Rectal smooth muscle tissue (tissue), 1 donor: ENCODE measurements at regions not wholly inside any gene's neighbourhood (a gene's known extent, or its start where the extent isn't known, plus 50 kb on each side); places are given as distances from the start of the nearest gene placed in this dataset.

Experiments used
- H3K27ac ChIP-seq: one replicate; pipeline ENCODE4 v1.7.0; 2013; ENCODE audit warnings: low read depth, low read length, inconsistent platforms
- H3K27me3 ChIP-seq: one replicate; pipeline ENCODE4 v1.7.0; 2013; ENCODE audit warnings: low read length; ENCODE audit not compliant: control insufficient read depth, insufficient read depth
- H3K36me3 ChIP-seq: one replicate; pipeline ENCODE4 v1.7.0; 2013; ENCODE audit warnings: low read length; ENCODE audit not compliant: control insufficient read depth, insufficient read depth
- H3K4me1 ChIP-seq: one replicate; pipeline ENCODE4 v1.7.0; 2013; ENCODE audit warnings: low read length; ENCODE audit not compliant: control insufficient read depth, insufficient read depth
- H3K4me3 ChIP-seq: one replicate; pipeline ENCODE4 v1.7.0; 2013; ENCODE audit warnings: low read length
- H3K9ac ChIP-seq: one replicate; pipeline ENCODE4 v1.7.0; 2013; ENCODE audit warnings: low read length

DNA sequence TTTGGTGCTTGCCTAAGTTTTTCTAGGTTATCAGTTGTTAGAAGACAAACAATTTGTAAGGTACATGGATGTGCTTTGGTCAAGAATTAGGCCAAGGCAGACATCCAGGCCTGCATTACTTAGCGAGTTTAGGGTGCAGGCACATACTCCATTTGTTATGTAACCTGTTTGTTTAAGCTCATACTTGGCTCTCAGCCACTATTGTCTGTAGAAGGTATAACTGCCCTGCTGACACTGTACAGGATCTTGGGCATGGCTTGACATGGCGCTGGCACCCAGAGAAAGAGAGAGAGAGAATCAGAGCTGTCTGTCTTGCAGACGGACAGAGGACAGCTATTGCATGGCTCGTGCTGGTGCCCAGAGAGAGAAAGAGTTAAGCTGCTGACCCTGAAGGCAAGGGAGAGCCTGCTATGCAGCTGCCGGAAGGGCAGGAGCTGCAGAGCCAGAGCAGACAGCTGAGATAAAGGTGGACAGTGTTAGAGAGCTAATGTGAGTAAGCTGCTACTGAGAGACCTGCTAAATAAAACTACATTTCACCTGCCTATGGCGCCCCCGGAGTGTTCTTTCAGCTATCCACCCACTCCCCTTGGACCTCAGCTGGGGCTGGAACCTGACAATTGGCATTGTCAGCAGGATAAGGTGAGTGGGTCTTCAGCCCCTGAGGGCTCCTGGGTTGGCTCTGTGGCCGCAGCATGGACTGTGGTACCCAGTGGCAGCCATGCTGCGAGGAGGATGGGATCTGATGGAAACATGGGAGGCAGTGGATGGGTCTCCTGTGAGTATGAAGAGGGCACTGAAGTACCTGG is 120.9 kb upstream of the TMEM106B start:
- no peaks in the 10 kb centered on the region for H3K4me1 ChIP-seq
- H3K4me3 ChIP-seq, result no peak overlapping the region
- H3K27ac ChIP-seq, result no peak overlapping the region
- H3K36me3 ChIP-seq, result no peaks in the 10 kb centered on the region
- H3K9ac ChIP-seq, result no peak overlapping the region
- H3K27me3 ChIP-seq, result no peaks in the 10 kb centered on the region

DNA sequence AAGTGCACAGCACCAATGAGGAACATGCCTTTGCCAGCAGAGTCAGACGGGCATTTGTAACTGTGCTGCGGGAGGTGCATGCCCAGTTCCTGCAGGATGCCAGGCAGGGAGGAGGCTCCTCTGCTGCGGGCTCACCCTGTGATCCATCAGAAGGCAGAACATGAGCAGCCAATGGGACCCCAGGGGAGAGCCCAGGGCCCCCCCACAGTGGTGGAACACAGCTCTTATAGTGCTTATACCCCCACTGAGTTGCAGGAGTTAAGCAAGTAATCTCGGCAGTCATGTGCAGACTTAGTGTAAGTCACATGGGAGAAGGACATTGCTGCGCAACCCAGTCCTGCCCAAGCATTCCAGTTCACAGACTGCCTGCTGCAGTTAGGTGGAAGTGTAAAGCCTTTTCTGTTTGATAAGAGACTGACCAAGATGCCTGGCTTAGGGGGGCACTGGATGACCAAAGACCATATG is 120.3 kb upstream of the TMEM106B start:
- no peaks in the 10 kb centered on the region for H3K27me3 ChIP-seq
- no peak overlapping the region for H3K4me3 ChIP-seq
- H3K4me1 ChIP-seq, result no peaks in the 10 kb centered on the region
- no peak overlapping the region for H3K9ac ChIP-seq
- no peak overlapping the region for H3K27ac ChIP-seq
- no peaks in the 10 kb centered on the region for H3K36me3 ChIP-seq

DNA sequence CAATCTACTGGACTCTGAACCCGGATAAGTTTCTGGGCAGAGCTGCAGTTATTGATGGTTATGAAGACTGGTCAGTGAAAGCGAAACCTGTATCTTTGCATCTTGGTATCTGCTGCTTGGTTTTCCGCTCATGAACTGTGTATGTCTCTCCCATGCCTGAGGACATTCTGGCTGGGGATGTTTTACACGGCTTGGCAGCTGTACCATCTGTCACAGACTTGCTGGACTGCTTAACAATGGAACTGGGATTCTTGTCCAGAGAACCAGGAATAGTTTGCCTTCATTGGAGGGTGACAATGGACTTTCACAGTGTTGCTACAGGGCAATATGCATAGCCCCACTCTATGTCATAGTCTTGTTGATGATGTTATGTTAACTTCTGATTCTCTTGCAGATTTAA is 119.9 kb upstream of the TMEM106B start:
- no peak overlapping the region for H3K9ac ChIP-seq
- H3K4me1 ChIP-seq, result no peaks in the 10 kb centered on the region

GRCh38 chr7:12092499-12093130 is 118.5 kb upstream of the TMEM106B start:
- Histone ChIP-seq H3K4me3 (no peak overlapping the region), H3K27me3 (no peaks in the 10 kb centered on the region), H3K4me1 (no peaks in the 10 kb centered on the region), H3K9ac (no peak overlapping the region), H3K36me3 (no peaks in the 10 kb centered on the region), H3K27ac (no peak overlapping the region)

More for the DNA sequence above, 119.9 kb upstream of the TMEM106B start:
- Histone ChIP-seq H3K27ac (no peak overlapping the region), H3K27me3 (no peaks in the 10 kb centered on the region), H3K4me3 (no peak overlapping the region), H3K36me3 (no peaks in the 10 kb centered on the region)

- Histone ChIP-seq H3K4me1 (no peaks in the 10 kb centered on the region), H3K9ac (no peak overlapping the region), H3K4me3 (no peak overlapping the region), H3K27me3 (no peaks in the 10 kb centered on the region), H3K36me3 (no peaks in the 10 kb centered on the region), H3K27ac (no peak overlapping the region)
Observed at GRCh38 chr7:12093365-12093764, 117.7 kb upstream of the TMEM106B start.

DNA sequence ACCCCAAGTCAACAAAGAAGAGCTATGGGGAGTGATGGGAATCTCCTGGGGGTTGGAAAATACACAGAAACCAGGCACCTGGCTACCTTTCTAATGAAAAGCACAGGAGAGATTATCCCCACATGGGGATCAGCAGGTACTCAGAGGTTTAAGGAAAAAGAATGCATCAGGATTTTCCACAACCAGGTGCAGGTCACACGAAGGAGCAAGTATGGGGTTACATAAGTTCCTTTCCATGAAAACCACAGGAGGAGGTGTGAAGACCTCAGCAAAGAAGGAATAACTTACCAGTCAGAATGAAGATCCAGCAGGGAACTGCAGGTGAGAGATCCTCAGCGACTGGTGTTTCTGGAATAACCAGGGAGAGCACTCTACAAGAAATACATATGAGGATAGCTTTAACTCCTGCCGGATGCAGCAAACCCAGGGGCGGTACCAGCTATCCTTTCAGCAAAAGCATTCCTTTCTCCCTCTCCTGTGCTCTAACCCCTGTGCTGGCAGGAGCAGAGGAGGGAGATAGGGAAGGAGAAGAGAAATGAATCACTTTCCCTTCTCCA is 116.7 kb upstream of the TMEM106B start:
- Histone ChIP-seq H3K27ac (no peak overlapping the region), H3K36me3 (no peaks in the 10 kb centered on the region), H3K4me3 (no peak overlapping the region), H3K4me1 (no peaks in the 10 kb centered on the region), H3K27me3 (no peaks in the 10 kb centered on the region), H3K9ac (no peak overlapping the region)

DNA sequence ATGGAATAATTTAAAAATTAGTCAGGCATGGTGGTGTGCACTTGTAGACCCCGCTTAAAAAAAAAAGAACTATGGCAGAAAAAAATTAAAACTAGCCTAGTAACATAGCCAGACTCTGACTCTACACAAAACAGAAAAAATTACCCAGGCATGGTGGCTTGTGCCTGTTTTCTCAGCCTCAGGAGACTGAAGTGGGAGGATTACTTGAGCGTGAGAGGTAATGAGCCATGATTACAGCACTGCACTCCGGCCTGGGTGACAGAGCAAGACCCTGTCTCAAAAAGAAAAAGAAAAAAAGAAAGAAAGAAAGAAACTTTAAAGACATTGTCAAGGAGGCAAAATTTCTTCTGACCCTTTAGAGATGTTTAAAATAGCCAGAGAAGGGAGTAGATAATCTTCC is 109.0 kb upstream of the TMEM106B start:
- H3K27me3 ChIP-seq, result no peaks in the 10 kb centered on the region
- H3K9ac ChIP-seq, result no peak overlapping the region
- H3K4me3 ChIP-seq, result no peak overlapping the region
- no peaks in the 10 kb centered on the region for H3K4me1 ChIP-seq
- H3K27ac ChIP-seq, result no peak overlapping the region
- H3K36me3 ChIP-seq, result no peaks in the 10 kb centered on the region

GRCh38 chr7:12102527-12102926 is 108.6 kb upstream of the TMEM106B start:
- H3K36me3 ChIP-seq, result no peaks in the 10 kb centered on the region
- H3K4me3 ChIP-seq, result no peak overlapping the region
- H3K27me3 ChIP-seq, result no peaks in the 10 kb centered on the region
- H3K9ac ChIP-seq, result no peak overlapping the region
- no peak overlapping the region for H3K27ac ChIP-seq
- no peaks in the 10 kb centered on the region for H3K4me1 ChIP-seq

- no peak overlapping the region for H3K4me3 ChIP-seq
- no peak overlapping the region for H3K9ac ChIP-seq
- no peaks in the 10 kb centered on the region for H3K27me3 ChIP-seq
- no peaks in the 10 kb centered on the region for H3K4me1 ChIP-seq
- no peaks in the 10 kb centered on the region for H3K36me3 ChIP-seq
- H3K27ac ChIP-seq, result no peak overlapping the region
Observed at GRCh38 chr7:12103948-12104347, 107.1 kb upstream of the TMEM106B start.

- no peaks in the 10 kb centered on the region for H3K27me3 ChIP-seq
- H3K36me3 ChIP-seq, result no peaks in the 10 kb centered on the region
- no peak overlapping the region for H3K4me3 ChIP-seq
- H3K4me1 ChIP-seq, result no peaks in the 10 kb centered on the region
- no peak overlapping the region for H3K9ac ChIP-seq
- no peak overlapping the region for H3K27ac ChIP-seq
Observed at GRCh38 chr7:12107381-12107780, 103.7 kb upstream of the TMEM106B start.

DNA sequence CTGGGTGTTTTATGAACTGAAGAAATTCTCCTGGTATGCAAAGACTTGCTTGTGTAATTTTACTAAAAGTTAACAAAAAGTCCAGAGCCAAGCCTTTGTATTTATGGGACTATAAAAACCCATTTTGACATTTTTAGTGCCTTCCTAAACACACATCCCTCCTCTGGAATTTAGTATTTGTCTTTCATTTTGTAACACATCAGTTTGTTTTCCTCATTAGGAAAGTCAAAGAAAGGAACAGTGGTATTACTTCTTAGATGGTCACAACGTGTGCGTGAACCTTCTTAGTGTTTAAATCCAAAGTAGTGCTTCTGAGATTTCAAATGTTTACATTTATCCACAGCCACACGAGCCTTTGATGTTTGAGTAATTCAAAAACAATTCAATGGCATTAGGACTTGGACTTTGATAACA is 103.2 kb upstream of the TMEM106B start:
- no peak overlapping the region for H3K9ac ChIP-seq
- H3K4me1 ChIP-seq, result no peaks in the 10 kb centered on the region
- no peak overlapping the region for H3K27ac ChIP-seq
- no peaks in the 10 kb centered on the region for H3K27me3 ChIP-seq
- no peaks in the 10 kb centered on the region for H3K36me3 ChIP-seq
- H3K4me3 ChIP-seq, result no peak overlapping the region

DNA sequence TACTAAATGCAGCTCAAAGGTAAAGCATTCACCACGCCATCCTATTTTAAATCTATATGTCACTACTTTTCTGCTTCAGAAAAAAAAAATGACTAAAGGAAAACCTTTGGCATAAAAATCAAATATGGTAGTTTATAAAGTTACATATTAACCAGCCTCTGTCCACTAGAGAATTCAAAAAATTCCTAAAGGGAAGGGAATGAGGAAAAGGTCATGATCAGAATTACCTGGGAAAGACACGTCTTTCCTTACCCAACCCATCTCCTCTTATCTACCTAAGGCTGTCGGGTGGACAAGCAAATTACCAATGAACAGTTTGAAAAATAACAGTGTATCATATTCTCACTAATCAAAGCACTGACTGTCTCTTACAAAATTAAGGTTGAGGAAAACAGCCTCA is 100.7 kb upstream of the TMEM106B start:
- Histone ChIP-seq H3K27ac (no peak overlapping the region), H3K9ac (no peak overlapping the region), H3K4me3 (no peak overlapping the region), H3K4me1 (no peaks in the 10 kb centered on the region), H3K27me3 (no peaks in the 10 kb centered on the region), H3K36me3 (no peaks in the 10 kb centered on the region)
